GM12865 (cell line): ENCODE measurements at regions not wholly inside any gene's neighbourhood (a gene's known extent, or its start where the extent isn't known, plus 50 kb on each side); places are given as distances from the start of the nearest gene placed in this dataset.

Experiments
- DNase-seq: peaks from one replicate; pipeline ENCODE4 v3.0.0; 2010; ENCODE audit warnings: low read depth
- H3K4me3 ChIP-seq: 2 replicates; pipeline ENCODE4 v1.5.1; 2011; ENCODE audit warnings: mild to moderate bottlenecking, low read depth, low read length, control low read depth
- TF ChIP-seq, protein P1 (sequence below): IDR thresholded peaks from 2 replicates; pipeline ENCODE4 v1.5.1; 2011; ENCODE audit warnings: low read length, control low read depth, low read depth, inconsistent platforms; ENCODE audit not compliant: insufficient read depth; ENCODE audit errors: missing control alignments

DNA sequence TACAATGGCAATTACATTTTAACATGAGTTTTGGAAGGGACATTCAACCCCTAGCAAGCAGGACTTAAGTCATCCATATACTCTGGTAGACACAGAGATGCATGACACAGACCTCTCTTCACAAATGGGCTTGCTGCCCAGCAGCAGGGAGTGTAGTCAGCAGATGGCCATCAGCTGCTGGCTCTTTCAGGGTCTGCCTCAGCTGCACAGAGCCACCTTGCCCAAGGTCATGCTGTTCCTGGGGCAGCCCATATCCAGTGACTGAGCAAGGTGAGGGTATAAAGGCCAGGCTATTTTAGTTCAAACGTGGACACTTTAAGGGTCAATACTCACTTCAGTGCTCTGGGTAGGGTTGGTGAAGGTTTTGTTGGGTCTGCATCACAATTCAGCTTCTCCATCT lies 58.3 kb upstream of the JDP2 start:
- TF ChIP-seq, protein P1, sequence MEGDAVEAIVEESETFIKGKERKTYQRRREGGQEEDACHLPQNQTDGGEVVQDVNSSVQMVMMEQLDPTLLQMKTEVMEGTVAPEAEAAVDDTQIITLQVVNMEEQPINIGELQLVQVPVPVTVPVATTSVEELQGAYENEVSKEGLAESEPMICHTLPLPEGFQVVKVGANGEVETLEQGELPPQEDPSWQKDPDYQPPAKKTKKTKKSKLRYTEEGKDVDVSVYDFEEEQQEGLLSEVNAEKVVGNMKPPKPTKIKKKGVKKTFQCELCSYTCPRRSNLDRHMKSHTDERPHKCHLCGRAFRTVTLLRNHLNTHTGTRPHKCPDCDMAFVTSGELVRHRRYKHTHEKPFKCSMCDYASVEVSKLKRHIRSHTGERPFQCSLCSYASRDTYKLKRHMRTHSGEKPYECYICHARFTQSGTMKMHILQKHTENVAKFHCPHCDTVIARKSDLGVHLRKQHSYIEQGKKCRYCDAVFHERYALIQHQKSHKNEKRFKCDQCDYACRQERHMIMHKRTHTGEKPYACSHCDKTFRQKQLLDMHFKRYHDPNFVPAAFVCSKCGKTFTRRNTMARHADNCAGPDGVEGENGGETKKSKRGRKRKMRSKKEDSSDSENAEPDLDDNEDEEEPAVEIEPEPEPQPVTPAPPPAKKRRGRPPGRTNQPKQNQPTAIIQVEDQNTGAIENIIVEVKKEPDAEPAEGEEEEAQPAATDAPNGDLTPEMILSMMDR, result no peak
- H3K4me3 ChIP-seq, result no peak overlapping the region
- DNase-seq, result no peak

DNA sequence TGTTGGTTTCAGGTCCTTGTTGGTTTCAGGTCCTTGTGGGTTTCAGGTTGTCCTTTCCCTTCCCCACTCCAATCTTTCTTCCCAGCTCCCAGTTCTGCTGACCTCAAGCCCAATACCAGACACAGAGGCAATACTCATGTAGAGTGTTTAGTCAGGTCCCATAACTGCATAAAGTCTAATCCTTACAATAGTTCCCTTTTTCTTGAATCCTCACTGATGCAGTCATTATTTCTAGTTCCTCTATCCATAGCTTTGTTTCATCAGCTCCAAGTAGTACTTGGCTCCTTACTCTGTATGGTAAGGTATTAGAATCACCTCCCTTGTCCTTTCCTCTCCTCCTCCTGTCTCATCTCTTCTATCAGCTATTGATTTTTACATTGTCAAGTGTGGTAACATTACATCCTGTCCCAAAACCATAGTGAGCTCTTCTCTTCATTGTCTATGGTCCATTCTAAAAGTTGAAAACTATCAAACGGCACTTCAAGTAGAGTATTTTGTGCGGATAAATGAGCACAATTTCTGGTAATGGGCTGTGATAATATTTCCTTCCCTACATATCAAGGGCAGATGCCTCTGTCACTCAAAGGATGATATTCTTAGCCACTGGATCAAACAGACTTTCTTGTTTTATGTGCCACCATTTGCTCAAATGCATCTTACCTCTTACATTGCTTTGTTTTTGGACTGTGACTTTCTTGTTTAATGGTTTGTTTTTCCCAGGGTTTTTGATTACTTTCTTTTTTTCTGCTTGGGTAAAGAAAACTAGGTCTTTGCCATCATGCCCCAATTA lies 57.2 kb upstream of the JDP2 start:
- DNase-seq, result no peak
- TF ChIP-seq, protein P1, result no peak
- no peak overlapping the region for H3K4me3 ChIP-seq

DNA sequence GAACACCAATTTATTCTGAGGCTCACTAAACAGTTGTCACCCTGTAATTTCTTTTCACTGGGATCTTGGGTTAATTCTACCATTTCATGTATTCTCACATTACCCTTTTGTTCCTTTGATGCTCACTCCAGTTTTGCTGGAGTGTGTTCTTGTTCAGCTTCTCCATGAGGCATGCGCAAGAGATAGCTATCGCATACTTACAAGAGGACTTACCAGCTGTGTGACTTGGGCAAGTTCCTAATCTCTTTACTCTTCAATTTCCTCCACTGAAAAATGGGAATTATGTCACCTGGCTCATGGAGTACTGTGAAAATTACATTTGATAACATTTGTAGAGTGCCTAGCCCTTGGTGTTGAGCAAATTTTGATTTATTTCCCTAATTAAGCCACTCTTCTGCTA lies 56.5 kb upstream of the JDP2 start:
- H3K4me3 ChIP-seq, result no peak overlapping the region
- DNase-seq, result no peak

DNA sequence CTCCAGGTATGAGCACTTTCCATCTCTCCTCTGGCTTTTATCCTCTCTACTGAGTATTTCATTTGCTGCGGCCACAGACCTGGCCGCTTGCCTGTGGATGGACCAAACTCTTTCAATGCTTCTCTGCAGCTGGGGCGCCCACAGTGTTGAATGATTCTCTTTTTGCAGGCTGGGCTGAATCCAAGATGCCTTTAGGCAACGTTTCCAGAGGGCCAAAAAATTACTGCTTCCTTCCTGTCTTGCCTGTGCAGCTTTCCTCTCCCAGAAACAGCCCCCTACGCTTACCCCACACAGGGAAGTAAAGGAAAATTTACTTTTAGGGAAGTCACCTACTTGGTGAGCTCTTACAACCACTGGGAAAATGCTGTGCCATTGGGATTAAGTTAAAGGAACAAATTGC lies 55.6 kb upstream of the JDP2 start:
- DNase-seq, result no peak
- TF ChIP-seq, protein P1, result no peak
- H3K4me3 ChIP-seq, result no peak overlapping the region

More for the DNA sequence above, 56.5 kb upstream of the JDP2 start:
- TF ChIP-seq, protein P1, result no peak

DNA sequence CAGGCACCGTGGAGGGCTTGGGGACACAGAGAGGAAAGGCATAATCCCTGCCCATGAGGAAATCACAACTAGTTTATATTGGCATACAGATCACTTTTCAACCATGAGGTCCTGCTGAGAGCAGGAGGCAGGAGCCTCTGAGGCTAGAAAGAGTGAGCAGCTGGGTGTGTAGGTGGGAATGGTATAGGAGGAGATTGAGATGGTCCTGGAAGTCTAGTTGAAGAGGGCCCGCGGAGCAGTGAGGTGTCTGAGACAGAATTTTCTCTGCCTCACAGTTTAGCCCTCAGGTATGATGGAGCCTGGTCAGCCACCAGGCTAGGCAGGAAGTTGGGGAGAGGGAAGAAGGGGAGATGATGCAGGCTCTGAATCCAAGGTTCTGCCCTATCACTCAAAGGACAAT lies 54.7 kb upstream of the JDP2 start:
- no peak overlapping the region for H3K4me3 ChIP-seq
- TF ChIP-seq, protein P1, result no peak
- DNase-seq, result no peak

DNA sequence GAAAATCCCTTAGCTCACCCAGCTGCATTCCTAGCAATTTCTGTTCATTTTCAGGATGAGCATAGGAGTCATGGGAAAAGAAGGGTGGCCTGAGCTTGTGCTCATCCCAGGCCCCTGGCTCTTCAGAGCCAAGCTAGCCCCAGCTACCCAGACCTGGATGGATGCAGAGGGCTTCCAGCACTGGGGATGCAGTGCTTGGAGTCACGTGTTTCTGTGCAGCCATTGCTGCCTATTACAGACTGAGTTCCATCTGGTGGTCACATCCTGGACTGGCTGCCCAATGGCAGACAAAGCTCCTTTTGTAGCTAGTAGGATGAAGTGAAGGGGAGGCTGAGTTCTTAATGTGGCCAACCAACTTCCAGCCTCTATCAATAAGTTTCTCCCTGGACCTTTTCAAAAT lies 54.2 kb upstream of the JDP2 start:
- no peak overlapping the region for H3K4me3 ChIP-seq
- no peak for DNase-seq
- TF ChIP-seq, protein P1, result no peak

DNA sequence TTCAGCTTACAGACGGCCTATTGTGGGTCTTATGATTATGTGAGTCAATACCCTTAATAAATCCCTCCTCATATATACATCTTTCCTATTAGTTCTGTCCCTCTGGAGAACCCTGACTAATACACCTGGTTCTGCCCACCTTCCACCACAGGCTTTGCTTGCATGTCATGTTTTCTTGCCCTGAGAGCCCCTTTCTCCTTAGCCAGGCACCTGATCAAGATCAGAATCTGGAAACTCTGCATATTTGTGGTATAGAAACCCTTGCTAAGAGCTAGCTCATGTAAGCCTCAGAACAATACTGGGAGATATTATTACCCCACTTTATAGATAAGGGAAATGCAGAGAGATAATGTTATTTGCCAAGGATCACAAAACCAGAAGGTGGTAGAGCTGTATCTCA lies 52.9 kb upstream of the JDP2 start:
- no peak for DNase-seq
- H3K4me3 ChIP-seq, result no peak overlapping the region
- TF ChIP-seq, protein P1, result no peak
